IgD-negative memory B cell (primary cell): ENCODE measurements at regions not wholly inside any gene's neighbourhood (a gene's known extent, or its start where the extent isn't known, plus 50 kb on each side); places are given as distances from the start of the nearest gene placed in this dataset.

Source experiments
- H3K27ac Mint-ChIP-seq, 3 donors: one replicate each; pipeline ENCODE4 v1.8.0; 2020 to 2022; ENCODE audit warnings: mild to moderate bottlenecking in 3 of 3, mixed read lengths in 3 of 3, moderate library complexity in 1 of 3
- H3K27me3 Mint-ChIP-seq: one replicate; pipeline ENCODE4 v1.8.0; 2021; ENCODE audit warnings: mixed read lengths
- H3K36me3 Mint-ChIP-seq: one replicate; pipeline ENCODE4 v1.8.0; 2020; ENCODE audit warnings: mild to moderate bottlenecking, mixed read lengths
- H3K4me1 Mint-ChIP-seq, 3 donors: one replicate each; pipeline ENCODE4 v1.8.0; 2020 to 2022; ENCODE audit warnings: mixed read lengths in 3 of 3, mild to moderate bottlenecking in 1 of 3
- H3K4me3 Mint-ChIP-seq, 4 donors: one replicate each; pipeline ENCODE4 v1.8.0; 2020 to 2022; ENCODE audit warnings: mild to moderate bottlenecking in 4 of 4, mixed read lengths in 4 of 4, moderate library complexity in 3 of 4
- H3K9me3 Mint-ChIP-seq, 3 donors: one replicate each; pipeline ENCODE4 v1.8.0; 2020 to 2021; ENCODE audit warnings: mixed read lengths in 3 of 3, mild to moderate bottlenecking in 1 of 3

GRCh38 chr7:35384761-35385700 lies 131.1 kb upstream of the TBX20 start:
- Mint-ChIP-seq H3K36me3 (no peaks in the 10 kb centered on the region), H3K9me3 (no peaks in the 10 kb centered on the region), H3K4me3 (no peak overlapping the region), H3K27me3 (peaks cover 1% of the 10 kb centered on the region), H3K27ac (no peak overlapping the region), H3K4me1 (peaks cover 0 to 2% (median 0%) of the 10 kb centered on the region in 3 donors)

GRCh38 chr7:35380739-35381224 lies 126.9 kb upstream of the TBX20 start:
- Mint-ChIP-seq H3K27ac (no peak overlapping the region), H3K4me1 (peaks cover 0 to 2% (median 0%) of the 10 kb centered on the region in 3 donors), H3K36me3 (no peaks in the 10 kb centered on the region), H3K9me3 (no peaks in the 10 kb centered on the region), H3K27me3 (peaks cover 4% of the 10 kb centered on the region), H3K4me3 (no peak overlapping the region)

GRCh38 chr7:35379481-35379880 lies 125.6 kb upstream of the TBX20 start:
- Mint-ChIP-seq H3K36me3 (no peaks in the 10 kb centered on the region), H3K4me3 (no peak overlapping the region), H3K9me3 (peaks cover 0 to 3% (median under 1%) of the 10 kb centered on the region in 3 donors), H3K27me3 (peaks cover 4% of the 10 kb centered on the region), H3K27ac (no peak overlapping the region), H3K4me1 (peaks cover 0 to 2% (median 0%) of the 10 kb centered on the region in 3 donors)

- H3K4me1 Mint-ChIP-seq = no peaks in the 10 kb centered on the region
- H3K27ac Mint-ChIP-seq = no peak overlapping the region
- no peaks in the 10 kb centered on the region for H3K36me3 Mint-ChIP-seq
- H3K4me3 Mint-ChIP-seq = no peak overlapping the region
- peaks cover 0 to 9% (median 3%) of the 10 kb centered on the region in 3 donors for H3K9me3 Mint-ChIP-seq
- peaks cover 4% of the 10 kb centered on the region for H3K27me3 Mint-ChIP-seq
These were observed 121.6 kb upstream of the TBX20 start for GRCh38 chr7:35375516-35375915.

- no peaks in the 10 kb centered on the region for H3K4me1 Mint-ChIP-seq
- peaks cover 0 to 9% (median 3%) of the 10 kb centered on the region in 3 donors for H3K9me3 Mint-ChIP-seq
- H3K27ac Mint-ChIP-seq = no peak overlapping the region
- H3K27me3 Mint-ChIP-seq = peaks cover 4% of the 10 kb centered on the region
- no peak overlapping the region for H3K4me3 Mint-ChIP-seq
- no peaks in the 10 kb centered on the region for H3K36me3 Mint-ChIP-seq
These were observed 121.0 kb upstream of the TBX20 start for GRCh38 chr7:35374858-35375257.

GRCh38 chr7:35371221-35371620 lies 117.3 kb upstream of the TBX20 start:
- Mint-ChIP-seq H3K36me3 (no peaks in the 10 kb centered on the region), H3K4me1 (no peaks in the 10 kb centered on the region), H3K27me3 (no peaks in the 10 kb centered on the region), H3K4me3 (no peak overlapping the region), H3K9me3 (peaks cover 0 to 9% (median 3%) of the 10 kb centered on the region in 3 donors), H3K27ac (peak overlapping the region in 1 of 3 donors; percentile 41)

GRCh38 chr7:35370687-35371086 lies 116.8 kb upstream of the TBX20 start:
- Mint-ChIP-seq H3K27me3 (no peaks in the 10 kb centered on the region), H3K4me1 (no peaks in the 10 kb centered on the region), H3K27ac (no peak overlapping the region), H3K9me3 (peaks cover 0 to 9% (median 3%) of the 10 kb centered on the region in 3 donors), H3K36me3 (no peaks in the 10 kb centered on the region), H3K4me3 (peak overlapping the region in 1 of 4 donors; percentile 65)

- no peak overlapping the region for H3K27ac Mint-ChIP-seq
- no peaks in the 10 kb centered on the region for H3K36me3 Mint-ChIP-seq
- no peak overlapping the region for H3K4me3 Mint-ChIP-seq
- no peaks in the 10 kb centered on the region for H3K27me3 Mint-ChIP-seq
- no peaks in the 10 kb centered on the region for H3K4me1 Mint-ChIP-seq
- peaks cover 0 to 8% (median 0%) of the 10 kb centered on the region in 3 donors for H3K9me3 Mint-ChIP-seq
These were observed 112.6 kb upstream of the TBX20 start for GRCh38 chr7:35366167-35367155.

- H3K36me3 Mint-ChIP-seq = no peaks in the 10 kb centered on the region
- H3K9me3 Mint-ChIP-seq = peaks cover 0 to 8% (median 0%) of the 10 kb centered on the region in 3 donors
- H3K27ac Mint-ChIP-seq = no peak overlapping the region
- no peaks in the 10 kb centered on the region for H3K4me1 Mint-ChIP-seq
- H3K4me3 Mint-ChIP-seq = no peak overlapping the region
- no peaks in the 10 kb centered on the region for H3K27me3 Mint-ChIP-seq
These were observed 111.6 kb upstream of the TBX20 start for GRCh38 chr7:35365523-35365922.

GRCh38 chr7:35362341-35362740 lies 108.4 kb upstream of the TBX20 start:
- H3K4me1 Mint-ChIP-seq = no peaks in the 10 kb centered on the region

GRCh38 chr7:35359423-35359822 lies 105.5 kb upstream of the TBX20 start:
- Mint-ChIP-seq H3K36me3 (no peaks in the 10 kb centered on the region), H3K4me1 (no peaks in the 10 kb centered on the region), H3K27me3 (peaks cover 2% of the 10 kb centered on the region), H3K27ac (no peak overlapping the region), H3K9me3 (peaks cover 0 to 5% (median 2%) of the 10 kb centered on the region in 3 donors), H3K4me3 (no peak overlapping the region)

More at GRCh38 chr7:35362341-35362740, 108.4 kb upstream of the TBX20 start:
- Mint-ChIP-seq H3K27me3 (no peaks in the 10 kb centered on the region), H3K9me3 (peaks cover 0 to 8% (median 5%) of the 10 kb centered on the region in 3 donors), H3K36me3 (no peaks in the 10 kb centered on the region), H3K27ac (no peak overlapping the region), H3K4me3 (no peak overlapping the region)

GRCh38 chr7:35356495-35356894 lies 102.6 kb upstream of the TBX20 start:
- Mint-ChIP-seq H3K4me3 (peak overlapping the region in 1 of 4 donors; percentile 5), H3K9me3 (peaks cover 0 to 5% (median 4%) of the 10 kb centered on the region in 3 donors), H3K4me1 (no peaks in the 10 kb centered on the region), H3K27ac (peak overlapping the region in 1 of 3 donors; percentile 50), H3K27me3 (peaks cover 2% of the 10 kb centered on the region), H3K36me3 (no peaks in the 10 kb centered on the region)

- no peak overlapping the region for H3K27ac Mint-ChIP-seq
- no peak overlapping the region for H3K4me3 Mint-ChIP-seq
- peaks cover 0 to 5% (median 4%) of the 10 kb centered on the region in 3 donors for H3K9me3 Mint-ChIP-seq
- H3K36me3 Mint-ChIP-seq = no peaks in the 10 kb centered on the region
- peaks cover 2% of the 10 kb centered on the region for H3K27me3 Mint-ChIP-seq
- H3K4me1 Mint-ChIP-seq = no peaks in the 10 kb centered on the region
These were observed 102.0 kb upstream of the TBX20 start for GRCh38 chr7:35355911-35356310.

GRCh38 chr7:35355199-35355598 lies 101.3 kb upstream of the TBX20 start:
- Mint-ChIP-seq H3K27ac (no peak overlapping the region), H3K36me3 (no peaks in the 10 kb centered on the region), H3K4me1 (no peaks in the 10 kb centered on the region), H3K9me3 (peaks cover 0 to 5% (median 4%) of the 10 kb centered on the region in 3 donors), H3K4me3 (no peak overlapping the region), H3K27me3 (peaks cover 2% of the 10 kb centered on the region)

GRCh38 chr7:35353481-35353880 lies 99.6 kb upstream of the TBX20 start:
- Mint-ChIP-seq H3K36me3 (no peaks in the 10 kb centered on the region), H3K9me3 (peaks cover 0 to 5% (median 4%) of the 10 kb centered on the region in 3 donors), H3K27ac (no peak overlapping the region), H3K27me3 (peaks cover 2% of the 10 kb centered on the region), H3K4me3 (no peak overlapping the region), H3K4me1 (no peaks in the 10 kb centered on the region)
